ENCODE measurements at regions not wholly inside any gene's neighbourhood (a gene's known extent, or its start where the extent isn't known, plus 50 kb on each side); places are given as distances from the start of the nearest gene placed in this dataset.

- DNase-seq (ENCODE audit: low read depth) = no peak
- no peak for TF ChIP-seq CTCF (IDR thresholded peaks at IDR 0.05; ENCODE audit: low read depth, low read length)
- TF ChIP-seq POLR2A (IDR thresholded peaks at IDR 0.05; ENCODE audit: extremely low read depth, insufficient read length) = no peak
- no peak for TF ChIP-seq MAX (IDR thresholded peaks at IDR 0.05; ENCODE audit: low read depth, low read length)
- TF ChIP-seq MYC (IDR thresholded peaks at IDR 0.05; ENCODE audit: low read depth, low read length) = no peak
- no peak overlapping the region for H3K4me3 ChIP-seq (ENCODE audit: low read depth, low read length)
These were observed 624.8 kb downstream of the CHSY3 start for GRCh38 chr5:130529111-130529510.

GRCh38 chr5:130528474-130528873 is 624.2 kb downstream of the CHSY3 start:
- no peak overlapping the region for H3K4me3 ChIP-seq (ENCODE audit: low read depth, low read length)
- no peak for DNase-seq (ENCODE audit: low read depth)
- TF ChIP-seq MAX (IDR thresholded peaks at IDR 0.05; ENCODE audit: low read depth, low read length) (no peak), POLR2A (IDR thresholded peaks at IDR 0.05; ENCODE audit: extremely low read depth, insufficient read length) (no peak), CTCF (IDR thresholded peaks at IDR 0.05; ENCODE audit: low read depth, low read length) (no peak), MYC (IDR thresholded peaks at IDR 0.05; ENCODE audit: low read depth, low read length) (no peak)

- DNase-seq (ENCODE audit: low read depth) = no peak
- TF ChIP-seq MYC (IDR thresholded peaks at IDR 0.05; ENCODE audit: low read depth, low read length) = no peak
- no peak for TF ChIP-seq POLR2A (IDR thresholded peaks at IDR 0.05; ENCODE audit: extremely low read depth, insufficient read length)
- TF ChIP-seq CTCF (IDR thresholded peaks at IDR 0.05; ENCODE audit: low read depth, low read length) = no peak
- no peak for TF ChIP-seq MAX (IDR thresholded peaks at IDR 0.05; ENCODE audit: low read depth, low read length)
- H3K4me3 ChIP-seq (ENCODE audit: low read depth, low read length) = no peak overlapping the region
These were observed 622.4 kb downstream of the CHSY3 start for GRCh38 chr5:130526708-130527107.

- TF ChIP-seq CTCF (IDR thresholded peaks at IDR 0.05; ENCODE audit: low read depth, low read length) (no peak), MYC (IDR thresholded peaks at IDR 0.05; ENCODE audit: low read depth, low read length) (no peak), MAX (IDR thresholded peaks at IDR 0.05; ENCODE audit: low read depth, low read length) (no peak), POLR2A (IDR thresholded peaks at IDR 0.05; ENCODE audit: extremely low read depth, insufficient read length) (no peak)
- no peak overlapping the region for H3K4me3 ChIP-seq (ENCODE audit: low read depth, low read length)
- DNase-seq (ENCODE audit: low read depth) = no peak
These were observed 615.9 kb downstream of the CHSY3 start for GRCh38 chr5:130520211-130520610.

- no peak overlapping the region for H3K4me3 ChIP-seq (ENCODE audit: low read depth, low read length)
- no peak for DNase-seq (ENCODE audit: low read depth)
- TF ChIP-seq CTCF (IDR thresholded peaks at IDR 0.05; ENCODE audit: low read depth, low read length) (no peak), MYC (IDR thresholded peaks at IDR 0.05; ENCODE audit: low read depth, low read length) (no peak), MAX (IDR thresholded peaks at IDR 0.05; ENCODE audit: low read depth, low read length) (no peak), POLR2A (IDR thresholded peaks at IDR 0.05; ENCODE audit: extremely low read depth, insufficient read length) (no peak)
These were observed 610.9 kb downstream of the CHSY3 start for GRCh38 chr5:130514984-130515690.
